Neural progenitor cell (in vitro differentiated cells): ENCODE measurements at regions not wholly inside any gene's neighbourhood (a gene's known extent, or its start where the extent isn't known, plus 50 kb on each side); places are given as distances from the start of the nearest gene placed in this dataset.

Experiments used
- DNase-seq: peaks from one replicate; pipeline ENCODE4 v3.0.0-alpha.2; 2016; ENCODE audit warnings: low spot score
- H2AFZ ChIP-seq: fragments of 200-600 bp; sonication (generic); replicated peaks from 2 replicates; pipeline ENCODE4 v1.6.1; 2016; ENCODE audit warnings: antibody characterized with exemption
- H3F3A ChIP-seq: fragments of 200-600 bp; sonication (generic); 2 replicates; pipeline ENCODE4 v1.6.1; 2016; ENCODE audit warnings: antibody characterized with exemption, low read depth
- H3K27ac ChIP-seq: fragments of 200-600 bp; sonication (generic); 2 replicates; pipeline ENCODE4 v1.5.1; 2016; ENCODE audit warnings: mild to moderate bottlenecking
- H3K27me3 ChIP-seq: fragments of 200-600 bp; sonication (generic); 2 replicates; pipeline ENCODE4 v1.6.1; 2016; ENCODE audit warnings: mild to moderate bottlenecking, moderate library complexity
- H3K36me3 ChIP-seq: fragments of 200-600 bp; sonication (generic); 2 replicates; pipeline ENCODE4 v1.5.1; 2016
- H3K4me1 ChIP-seq: fragments of 200-600 bp; sonication (generic); 2 replicates; pipeline ENCODE4 v1.6.1; 2016; ENCODE audit warnings: mixed run types
- H3K4me2 ChIP-seq: fragments of 200-600 bp; sonication (generic); 2 replicates; pipeline ENCODE4 v1.6.1; 2016
- H3K4me3 ChIP-seq: fragments of 200-600 bp; sonication (generic); 2 replicates; pipeline ENCODE4 v1.5.1; 2016
- H3K79me2 ChIP-seq: fragments of 200-600 bp; sonication (generic); 2 replicates; pipeline ENCODE4 v1.6.1; 2016; ENCODE audit warnings: low read depth
- H3K9ac ChIP-seq: fragments of 200-600 bp; sonication (generic); 2 replicates; pipeline ENCODE4 v1.6.1; 2016
- H3K9me3 ChIP-seq: fragments of 200-600 bp; sonication (generic); 2 replicates; pipeline ENCODE4 v1.5.1; 2016; ENCODE audit warnings: low read depth
- H4K20me1 ChIP-seq: fragments of 200-600 bp; sonication (generic); 2 replicates; pipeline ENCODE4 v1.6.1; 2016; ENCODE audit warnings: low read depth
- H3K27ac Mint-ChIP-seq: 3 replicates; pipeline ENCODE4 v1.8.0; 2021; ENCODE audit warnings: mixed read lengths
- H3K27me3 Mint-ChIP-seq: 2 replicates; pipeline ENCODE4 v1.8.0; 2022; ENCODE audit warnings: low read depth, mild to moderate bottlenecking, inconsistent platforms, moderate library complexity, mixed read lengths; ENCODE audit not compliant: insufficient read depth
- H3K36me3 Mint-ChIP-seq: 3 replicates; pipeline ENCODE4 v1.8.0; 2021; ENCODE audit warnings: mixed read lengths
- H3K4me1 Mint-ChIP-seq: 3 replicates; pipeline ENCODE4 v1.8.0; 2021; ENCODE audit warnings: mixed read lengths
- H3K4me3 Mint-ChIP-seq: 3 replicates; pipeline ENCODE4 v1.8.0; 2021; ENCODE audit warnings: mild to moderate bottlenecking, moderate library complexity, mixed read lengths
- H3K9me3 Mint-ChIP-seq: 3 replicates; pipeline ENCODE4 v1.8.0; 2020; ENCODE audit warnings: mixed read lengths
- CTCF ChIP-seq: fragments of 200-600 bp; sonication (generic); IDR thresholded peaks from 2 replicates; pipeline ENCODE4 v1.5.1; 2017; ENCODE audit warnings: antibody characterized with exemption, mild to moderate bottlenecking
- EZH2 ChIP-seq: fragments of 200-600 bp; sonication (generic); IDR thresholded peaks from 2 replicates; pipeline ENCODE4 v1.6.1; 2017; ENCODE audit warnings: antibody characterized with exemption, mild to moderate bottlenecking, moderate library complexity
- EZH2phosphoT487 ChIP-seq: fragments of 200-600 bp; sonication (generic); IDR thresholded peaks from 2 replicates; pipeline ENCODE4 v1.6.1; 2017; ENCODE audit warnings: antibody characterized with exemption

DNA sequence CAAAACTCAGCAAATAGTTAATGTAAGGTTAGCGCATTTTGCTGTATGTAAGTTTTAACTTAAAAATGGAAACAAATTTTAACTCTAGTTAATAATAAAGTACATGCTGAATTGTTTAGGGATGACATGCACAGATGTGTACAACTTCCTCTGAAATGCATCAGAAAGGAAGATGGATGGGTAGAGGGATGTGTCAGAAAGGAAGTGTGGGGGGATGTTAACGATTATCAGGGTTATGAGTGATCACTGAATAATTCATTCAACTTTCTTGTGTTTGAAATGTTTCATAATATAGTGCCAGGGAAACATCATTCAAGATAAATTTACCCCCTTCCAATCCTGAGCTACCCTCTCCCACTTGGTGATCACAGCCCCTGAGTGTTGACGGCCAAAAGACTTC is 87.6 kb downstream of the FOXA2 start:
- Histone ChIP-seq H3K27me3 (peaks cover 3% of the 10 kb centered on the region), H3F3A (no peaks in the 10 kb centered on the region), H3K9ac (no peak overlapping the region), H3K27ac (no peak overlapping the region), H3K36me3 (no peaks in the 10 kb centered on the region), H3K4me2 (no peak overlapping the region), H3K4me1 (no peaks in the 10 kb centered on the region), H3K9me3 (no peaks in the 10 kb centered on the region), H3K4me3 (no peak overlapping the region), H3K79me2 (no peaks in the 10 kb centered on the region), H2AFZ (no peak overlapping the region), H4K20me1 (no peaks in the 10 kb centered on the region)
- Mint-ChIP-seq H3K4me1 (peaks cover 2% of the 10 kb centered on the region), H3K27ac (no peak overlapping the region), H3K27me3 (peaks cover 4% of the 10 kb centered on the region), H3K4me3 (no peak overlapping the region), H3K36me3 (no peaks in the 10 kb centered on the region), H3K9me3 (no peaks in the 10 kb centered on the region)
- TF ChIP-seq EZH2 (no peak), CTCF (no peak), EZH2phosphoT487 (no peak)
- no peak for DNase-seq

DNA sequence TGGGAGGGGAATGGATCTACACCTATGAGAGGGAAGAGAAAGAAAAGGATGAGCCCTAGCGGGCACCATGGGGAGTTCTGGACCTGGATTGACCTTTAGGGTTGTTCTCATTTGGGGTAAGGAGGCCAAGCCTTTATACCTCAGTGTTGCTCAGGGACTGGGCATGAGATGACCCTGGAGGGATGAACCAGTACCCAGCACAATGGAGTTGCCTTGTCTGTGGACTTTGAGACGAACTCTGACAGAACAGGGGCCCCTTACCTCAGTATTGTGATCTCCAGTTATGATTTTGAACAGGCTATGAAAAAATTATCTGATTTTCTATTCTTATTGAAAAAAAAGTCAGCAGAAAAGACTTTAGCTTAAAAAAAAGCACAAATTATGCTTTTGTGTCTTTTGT is 88.6 kb downstream of the FOXA2 start:
- no peak overlapping the region for H3K27ac ChIP-seq
- Mint-ChIP-seq H3K27me3 (peaks cover 4% of the 10 kb centered on the region), H3K27ac (no peak overlapping the region), H3K36me3 (no peaks in the 10 kb centered on the region), H3K9me3 (no peaks in the 10 kb centered on the region), H3K4me1 (peaks cover 6% of the 10 kb centered on the region), H3K4me3 (no peak overlapping the region)
- H3K4me3 ChIP-seq: no peak overlapping the region
- no peaks in the 10 kb centered on the region for H3K79me2 ChIP-seq
- no peaks in the 10 kb centered on the region for H3K36me3 ChIP-seq
- TF ChIP-seq EZH2phosphoT487: no peak
- TF ChIP-seq CTCF: no peak
- TF ChIP-seq EZH2: no peak
- H3K9me3 ChIP-seq: no peaks in the 10 kb centered on the region
- no peaks in the 10 kb centered on the region for H3F3A ChIP-seq
- H3K4me1 ChIP-seq: peaks cover 5% of the 10 kb centered on the region
- H4K20me1 ChIP-seq: no peaks in the 10 kb centered on the region
- no peak overlapping the region for H3K4me2 ChIP-seq
- H3K9ac ChIP-seq: no peak overlapping the region
- no peaks in the 10 kb centered on the region for H3K27me3 ChIP-seq
- no peak overlapping the region for H2AFZ ChIP-seq
- DNase-seq: no peak

GRCh38 chr20:22495172-22495571 is 89.2 kb downstream of the FOXA2 start:
- no peaks in the 10 kb centered on the region for H4K20me1 ChIP-seq
- H3K4me3 ChIP-seq: no peak overlapping the region
- Mint-ChIP-seq H3K27me3 (peaks cover 4% of the 10 kb centered on the region), H3K4me1 (peaks cover 12% of the 10 kb centered on the region), H3K27ac (no peak overlapping the region), H3K4me3 (no peak overlapping the region), H3K36me3 (no peaks in the 10 kb centered on the region), H3K9me3 (no peaks in the 10 kb centered on the region)
- no peak for TF ChIP-seq CTCF
- TF ChIP-seq EZH2phosphoT487: no peak
- no peak for TF ChIP-seq EZH2
- no peaks in the 10 kb centered on the region for H3K27me3 ChIP-seq
- no peak overlapping the region for H3K4me2 ChIP-seq
- peaks cover 10% of the 10 kb centered on the region for H3K4me1 ChIP-seq
- H3K9ac ChIP-seq: no peak overlapping the region
- no peaks in the 10 kb centered on the region for H3K9me3 ChIP-seq
- H3F3A ChIP-seq: peaks cover 5% of the 10 kb centered on the region
- H3K36me3 ChIP-seq: no peaks in the 10 kb centered on the region
- DNase-seq: no peak
- no peak overlapping the region for H3K27ac ChIP-seq
- H2AFZ ChIP-seq: no peak overlapping the region
- no peaks in the 10 kb centered on the region for H3K79me2 ChIP-seq
